Thoracic aorta (tissue), 2 donors: ENCODE measurements at regions not wholly inside any gene's neighbourhood (a gene's known extent, or its start where the extent isn't known, plus 50 kb on each side); places are given as distances from the start of the nearest gene placed in this dataset.

Experiments
- ATAC-seq: fragments of 150-250 bp; one replicate; pipeline ENCODE4 v1.8.0; 2017; ENCODE audit warnings: low read depth; ENCODE audit not compliant: insufficient number of reproducible peaks, low FRiP score
- DNase-seq: peaks from one replicate; pipeline ENCODE4 v3.0.0-alpha.2; 2020; ENCODE audit warnings: low spot score
- H3K27ac ChIP-seq, 2 donors: fragments of 200-600 bp; sonication (generic); 1 replicate in 1 of 2; 2 replicates in 1 of 2; pipeline ENCODE4 v1.5.1; 2016; ENCODE audit warnings: mild to moderate bottlenecking in 2 of 2, moderate library complexity in 2 of 2
- H3K27me3 ChIP-seq: fragments of 200-600 bp; sonication (generic); replicated peaks from 2 replicates; pipeline ENCODE4 v1.6.0; 2016; ENCODE audit warnings: mild to moderate bottlenecking; ENCODE audit not compliant: insufficient read depth
- H3K36me3 ChIP-seq: fragments of 200-600 bp; sonication (generic); one replicate; pipeline ENCODE4 v1.5.1; 2016
- H3K4me1 ChIP-seq, 2 donors: fragments of 200-600 bp; sonication (generic); 1 replicate in 1 of 2; 2 replicates in 1 of 2; pipeline versions ENCODE4 v1.5.1 to v1.6.0; 2016; ENCODE audit warnings: low read depth in 2 of 2, mild to moderate bottlenecking in 1 of 2; ENCODE audit not compliant: control insufficient read depth in 1 of 2
- H3K4me3 ChIP-seq: fragments of 200-600 bp; sonication (generic); 2 replicates; pipeline ENCODE4 v1.5.1; 2016; ENCODE audit warnings: mild to moderate bottlenecking
- H3K9me3 ChIP-seq: fragments of 200-600 bp; sonication (generic); 2 replicates; pipeline ENCODE4 v1.5.1; 2016
- CTCF ChIP-seq: fragments of 200-600 bp; sonication (generic); IDR thresholded peaks from one replicate; pipeline ENCODE4 v1.5.1; 2019; ENCODE audit warnings: antibody characterized with exemption

GRCh38 chr18:1353025-1353424 lies 448.4 kb downstream of the ADCYAP1 start:
- ATAC-seq (no peak), DNase-seq (no peak)
- Histone ChIP-seq H3K27me3 (no peaks in the 10 kb centered on the region), H3K27ac (no peak overlapping the region), H3K4me3 (no peak overlapping the region), H3K4me1 (no peaks in the 10 kb centered on the region), H3K36me3 (no peaks in the 10 kb centered on the region), H3K9me3 (no peaks in the 10 kb centered on the region)
- no peak for TF ChIP-seq CTCF

- Histone ChIP-seq H3K9me3 (no peaks in the 10 kb centered on the region), H3K4me3 (no peak overlapping the region), H3K4me1 (no peaks in the 10 kb centered on the region), H3K27ac (no peak overlapping the region), H3K36me3 (no peaks in the 10 kb centered on the region), H3K27me3 (no peaks in the 10 kb centered on the region)
- no peak for ATAC-seq
- DNase-seq = no peak
- no peak for TF ChIP-seq CTCF
These were observed 453.1 kb downstream of the ADCYAP1 start for GRCh38 chr18:1357724-1358123.

GRCh38 chr18:1361936-1362335 lies 457.3 kb downstream of the ADCYAP1 start:
- H3K9me3 ChIP-seq = no peaks in the 10 kb centered on the region
- TF ChIP-seq CTCF = no peak
- ATAC-seq = no peak
- H3K4me3 ChIP-seq = no peak overlapping the region
- H3K4me1 ChIP-seq = no peaks in the 10 kb centered on the region
- H3K36me3 ChIP-seq = no peaks in the 10 kb centered on the region
- no peak overlapping the region for H3K27ac ChIP-seq
- no peak for DNase-seq
- H3K27me3 ChIP-seq = no peaks in the 10 kb centered on the region

- Histone ChIP-seq H3K36me3 (no peaks in the 10 kb centered on the region), H3K4me3 (no peak overlapping the region), H3K27ac (no peak overlapping the region), H3K27me3 (no peaks in the 10 kb centered on the region), H3K4me1 (no peaks in the 10 kb centered on the region), H3K9me3 (no peaks in the 10 kb centered on the region)
- DNase-seq (no peak), ATAC-seq (no peak)
- TF ChIP-seq CTCF = no peak
These were observed 465.9 kb downstream of the ADCYAP1 start for GRCh38 chr18:1370552-1370951.

GRCh38 chr18:1371724-1372123 lies 467.1 kb downstream of the ADCYAP1 start:
- no peak for TF ChIP-seq CTCF
- Histone ChIP-seq H3K27me3 (no peaks in the 10 kb centered on the region), H3K27ac (no peak overlapping the region), H3K9me3 (no peaks in the 10 kb centered on the region), H3K36me3 (no peaks in the 10 kb centered on the region), H3K4me1 (no peaks in the 10 kb centered on the region), H3K4me3 (no peak overlapping the region)
- DNase-seq (no peak), ATAC-seq (no peak)
